Renal cortex interstitium (tissue), 11 donors: ENCODE measurements at regions not wholly inside any gene's neighbourhood (a gene's known extent, or its start where the extent isn't known, plus 50 kb on each side); places are given as distances from the start of the nearest gene placed in this dataset.
A peak's percentile ranks its signal among the peaks of the same experiment; 100 is the strongest.

Experiments
- DNase-seq, 11 donors: peaks; one replicate each; pipeline ENCODE4 v3.0.0-alpha.2; 2013; ENCODE audit warnings: low read depth in 9 of 11, low spot score in 4 of 11; ENCODE audit errors: extremely low read depth in 1 of 11

DNA sequence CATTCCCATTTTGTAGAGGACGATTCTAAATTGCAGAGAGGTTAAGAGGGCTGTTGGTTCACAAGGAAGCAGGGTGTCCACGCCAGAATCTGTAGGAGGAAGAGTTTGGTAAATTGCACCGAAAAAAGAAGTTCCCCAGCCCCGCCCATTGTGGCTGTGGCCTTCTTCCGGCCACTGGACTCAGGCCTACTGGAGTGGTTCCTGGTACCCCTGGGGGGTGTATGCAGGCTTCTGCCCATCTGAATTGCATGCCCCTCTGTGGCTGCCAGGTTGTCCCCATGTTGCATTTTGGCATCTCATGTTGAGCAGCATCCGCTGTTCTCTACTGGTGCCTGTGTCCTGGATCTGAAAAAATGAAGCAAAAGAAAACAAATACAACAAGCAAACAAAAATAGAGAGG is 234.2 kb downstream of the WDR11 start:
- no peak for DNase-seq

DNA sequence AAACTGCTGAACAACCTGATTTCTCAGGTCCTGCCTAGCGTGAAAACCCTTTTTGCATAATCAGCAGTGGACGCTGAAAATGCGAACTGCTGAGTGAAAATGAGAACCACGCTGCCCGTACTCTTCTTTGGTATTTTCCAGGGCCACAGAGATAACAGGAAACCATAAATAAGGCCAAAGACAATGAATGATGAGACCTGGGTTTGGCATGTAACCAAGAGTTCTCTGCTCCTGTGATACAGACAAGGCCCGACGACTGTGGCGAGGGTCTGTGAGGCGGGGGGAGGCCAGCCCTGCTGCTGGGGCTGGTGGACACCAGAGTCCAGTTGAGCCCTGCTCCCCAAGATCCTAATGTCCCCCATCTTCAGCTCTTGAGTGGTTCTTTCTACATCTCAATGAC is 236.0 kb downstream of the WDR11 start:
- DNase-seq = peak in 1 of 11 donors; percentile 51

DNA sequence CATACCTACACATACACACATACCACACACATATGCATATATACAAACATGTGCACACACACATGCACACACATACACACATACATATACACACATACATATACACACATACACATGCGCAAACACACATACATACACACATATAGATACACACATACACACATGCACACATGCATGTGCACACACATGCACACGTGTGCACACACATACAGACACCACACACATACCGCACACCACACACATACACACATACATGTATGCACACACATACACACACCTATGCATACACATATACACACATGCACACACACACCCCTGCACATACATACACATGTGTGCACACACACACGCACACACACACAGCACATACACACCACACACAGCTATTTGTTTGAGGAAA is 236.5 kb downstream of the WDR11 start:
- no peak for DNase-seq

DNA sequence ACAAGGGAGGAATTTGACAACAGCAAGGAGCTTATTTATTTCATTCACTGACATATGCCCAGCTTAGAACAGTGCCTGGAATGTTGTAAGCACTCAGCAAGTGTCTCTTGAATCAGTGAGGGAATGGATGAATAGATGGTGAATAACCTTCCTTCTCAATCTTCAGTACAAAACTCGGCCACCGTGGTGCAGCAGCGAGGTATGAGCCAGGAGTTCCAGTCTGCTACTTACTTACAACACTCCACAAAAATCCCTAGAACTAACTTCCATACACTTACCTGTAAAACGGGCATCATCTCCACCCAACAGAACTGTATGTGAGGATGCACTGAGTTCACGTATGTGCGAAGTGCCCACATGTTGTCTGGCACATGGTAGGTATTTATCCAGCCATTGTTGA is 237.4 kb downstream of the WDR11 start:
- no peak for DNase-seq

DNA sequence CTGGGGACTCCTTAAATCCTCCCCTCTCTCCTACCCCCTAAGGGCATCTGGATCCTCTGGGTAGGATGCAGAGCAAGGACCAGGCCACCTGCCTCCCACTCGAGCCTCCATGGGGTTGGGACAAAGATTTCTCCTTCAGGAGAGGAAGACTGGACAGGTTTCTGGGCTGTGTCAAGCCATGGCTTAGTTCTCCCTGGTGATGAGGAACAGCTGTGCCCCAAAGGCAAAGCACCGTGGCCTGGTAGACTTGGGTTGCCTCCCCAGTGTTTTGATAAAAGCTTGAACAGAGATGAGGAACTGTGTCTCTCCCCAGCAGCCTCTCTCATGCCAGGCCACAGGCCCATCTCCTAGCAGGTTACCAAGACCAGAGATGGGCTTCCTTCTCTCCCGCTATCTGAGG is 238.3 kb downstream of the WDR11 start:
- no peak for DNase-seq

DNA sequence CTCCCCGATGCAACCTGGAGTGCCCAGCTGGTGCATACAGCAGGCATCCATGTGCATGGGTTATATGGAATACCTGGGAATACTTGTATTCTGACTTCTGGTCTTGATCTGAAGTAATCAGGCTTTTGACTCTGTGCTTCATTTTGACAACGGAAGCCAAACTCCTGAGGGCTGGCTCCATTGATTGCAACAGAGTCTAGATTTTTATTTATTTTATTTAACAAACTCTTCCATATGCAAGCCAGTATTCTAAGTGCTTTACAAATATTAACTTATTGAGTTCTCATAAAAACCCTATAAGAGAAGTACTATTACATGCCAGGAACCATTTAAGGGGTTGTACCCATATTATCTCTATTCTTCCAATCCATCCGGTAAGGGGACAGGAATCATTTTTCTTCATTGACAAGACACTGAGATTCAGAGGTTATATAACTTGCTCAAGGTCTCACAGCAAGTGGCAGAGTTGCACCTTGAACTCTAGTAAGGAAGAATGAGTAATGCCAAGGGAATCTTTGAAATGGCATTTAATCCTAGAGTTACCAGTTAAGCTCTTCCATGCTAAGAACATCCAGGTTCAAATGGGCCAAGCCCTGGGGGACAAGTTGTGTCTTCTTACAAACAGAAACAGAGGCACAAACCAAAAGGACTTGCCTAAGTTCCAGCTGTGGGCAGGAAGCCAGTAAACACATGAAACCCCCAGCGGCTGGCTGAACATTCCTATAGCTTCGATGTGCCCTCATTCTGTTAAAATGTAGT is 241.0 kb downstream of the WDR11 start:
- DNase-seq = no peak

DNA sequence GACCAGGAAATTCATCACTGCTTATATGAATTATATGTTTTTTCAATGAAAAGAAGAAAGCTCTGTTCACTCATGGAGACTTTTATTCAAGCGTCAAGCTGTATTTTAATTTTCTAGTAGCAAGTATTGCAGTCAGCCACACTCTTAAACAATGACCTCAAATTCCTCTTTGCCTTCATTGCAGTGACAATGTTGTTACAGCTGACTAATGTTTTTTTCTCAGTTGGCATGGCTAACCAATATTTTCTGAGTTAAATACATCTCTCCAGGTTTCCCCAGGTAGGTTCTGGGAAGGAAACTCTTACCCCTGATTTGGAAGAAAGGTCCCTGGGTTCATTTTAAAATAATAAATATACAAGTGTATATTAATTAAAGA is 241.5 kb downstream of the WDR11 start:
- DNase-seq = no peak

DNA sequence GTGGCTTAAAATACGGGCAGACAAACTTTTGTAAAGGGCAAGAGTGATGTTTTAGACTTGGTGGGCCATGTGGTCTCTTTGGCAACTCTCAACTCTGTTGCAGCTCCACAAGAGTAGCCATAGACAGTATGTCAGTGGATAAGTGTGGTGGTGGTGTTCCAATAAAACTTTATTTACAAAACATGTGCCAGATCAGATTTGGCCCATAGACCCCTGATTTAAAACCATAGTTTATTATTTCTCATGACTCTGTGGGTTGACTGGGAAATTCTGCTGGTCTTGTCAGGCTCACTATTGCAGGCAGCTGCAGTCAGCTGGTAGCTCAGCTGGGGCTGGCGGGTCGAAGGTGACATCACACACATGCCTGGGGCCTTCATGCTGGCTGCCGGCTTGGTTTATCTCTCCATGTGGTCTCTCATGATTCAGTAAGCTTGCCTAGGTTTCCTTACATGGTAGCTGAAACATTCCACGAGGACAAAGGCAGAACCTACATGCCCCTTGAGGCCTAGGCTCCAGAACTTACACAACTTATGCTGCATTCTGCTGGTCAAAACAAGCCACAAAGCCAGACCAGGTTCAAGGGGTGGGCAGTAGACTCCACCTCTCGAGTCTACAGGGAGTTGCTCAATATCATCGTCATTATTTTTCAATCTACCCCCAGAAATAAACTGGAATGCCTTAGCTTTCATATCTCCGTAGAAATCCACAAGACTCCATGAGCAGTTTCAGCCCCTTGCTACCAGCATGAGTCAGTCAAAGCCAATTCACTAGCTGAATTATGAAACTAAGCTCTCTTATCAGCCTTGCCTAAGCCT is 245.7 kb downstream of the WDR11 start:
- DNase-seq = no peak

DNA sequence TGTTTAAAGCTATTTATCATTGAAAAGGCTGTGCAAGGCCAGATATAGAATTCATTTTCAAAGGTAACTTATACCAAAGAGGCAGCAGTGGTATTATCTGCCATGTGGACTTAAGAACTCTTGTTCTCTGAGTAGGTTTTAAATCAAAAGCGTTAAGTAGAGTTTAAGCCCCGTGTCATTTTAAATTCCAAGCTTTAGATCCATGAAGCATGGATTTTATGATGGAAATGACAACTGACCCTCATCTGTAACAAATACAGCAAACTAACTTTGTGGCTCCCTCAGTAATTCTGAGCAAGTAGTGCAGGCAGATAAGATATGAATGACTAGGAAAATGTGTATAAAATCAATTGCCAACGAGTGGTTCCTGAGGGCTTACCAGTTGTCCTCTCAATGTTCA is 247.0 kb downstream of the WDR11 start:
- no peak for DNase-seq

DNA sequence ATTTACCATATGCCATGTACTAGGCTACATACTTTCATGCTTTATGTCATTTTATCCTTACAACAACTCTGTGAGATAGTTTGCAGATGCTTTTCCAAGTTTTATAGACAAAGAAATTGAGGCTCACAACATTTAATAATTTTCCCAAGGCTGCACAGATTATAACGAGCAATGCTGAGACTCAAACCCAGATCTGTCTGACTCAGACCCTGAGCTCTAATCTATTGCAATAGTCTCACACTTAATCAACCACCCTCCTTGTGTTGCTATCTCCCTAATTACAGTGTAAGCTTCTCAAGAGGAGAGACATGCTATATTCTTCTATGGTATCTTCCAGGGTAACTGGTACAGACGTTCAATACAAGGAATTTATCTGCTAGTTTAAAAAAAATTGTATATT is 247.6 kb downstream of the WDR11 start:
- no peak for DNase-seq

DNA sequence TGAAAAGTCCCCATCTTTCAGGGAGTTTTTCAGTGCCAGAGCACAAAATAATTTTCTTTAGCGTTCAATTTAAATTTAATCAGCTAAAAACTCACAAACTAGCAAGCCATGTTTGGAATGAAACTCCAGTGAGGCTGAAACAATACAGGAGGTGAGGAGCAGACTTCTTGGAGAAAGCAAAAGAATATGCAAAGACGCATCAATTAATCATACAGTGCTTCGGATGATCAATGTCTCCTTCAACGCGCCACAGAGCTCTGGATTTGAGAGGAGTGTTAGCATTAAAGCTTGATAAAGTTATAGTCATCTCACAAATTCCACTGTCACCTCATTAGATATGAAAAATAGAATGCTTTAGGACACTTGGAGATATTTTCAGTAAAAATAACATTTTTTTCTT is 248.0 kb downstream of the WDR11 start:
- no peak for DNase-seq

DNA sequence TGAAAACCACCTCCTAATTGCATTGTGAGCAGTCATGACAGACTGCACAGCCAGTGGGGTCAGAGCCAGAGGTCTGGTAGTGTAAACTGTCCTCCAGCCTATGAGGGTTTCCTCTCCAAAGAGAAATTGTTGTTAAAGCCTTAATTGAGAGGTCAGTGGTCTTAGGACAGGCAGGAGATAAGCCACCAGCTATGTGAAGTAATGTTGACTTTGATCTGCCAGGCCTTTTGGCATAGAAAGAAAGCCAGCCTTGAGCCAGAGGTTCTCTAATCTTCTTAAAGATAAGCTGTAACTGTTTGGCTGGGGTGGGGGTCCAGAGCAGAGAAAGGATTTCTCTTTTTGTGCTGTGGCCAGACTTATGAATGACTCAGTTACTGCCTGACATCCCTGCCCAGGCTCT is 248.4 kb downstream of the WDR11 start:
- no peak for DNase-seq

DNA sequence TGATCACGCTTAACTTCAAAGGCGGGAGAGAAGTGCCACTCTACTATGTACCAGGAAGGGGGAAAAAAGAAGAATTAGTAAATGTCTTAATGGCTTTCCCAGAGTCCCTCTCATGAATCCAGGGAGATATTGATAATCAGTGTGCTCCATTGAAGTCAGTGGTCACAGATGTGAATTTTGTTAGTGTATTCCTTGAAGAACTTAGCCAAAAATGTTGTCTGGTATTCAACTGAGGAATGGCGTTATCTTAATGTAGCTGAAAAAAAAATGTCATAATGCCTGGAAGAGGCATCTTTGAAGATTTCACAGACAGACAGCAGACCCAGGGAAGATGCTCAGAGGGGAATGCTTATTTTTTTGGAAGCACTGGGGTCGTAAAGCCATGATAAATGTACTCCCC is 250.4 kb downstream of the WDR11 start:
- DNase-seq = no peak

DNA sequence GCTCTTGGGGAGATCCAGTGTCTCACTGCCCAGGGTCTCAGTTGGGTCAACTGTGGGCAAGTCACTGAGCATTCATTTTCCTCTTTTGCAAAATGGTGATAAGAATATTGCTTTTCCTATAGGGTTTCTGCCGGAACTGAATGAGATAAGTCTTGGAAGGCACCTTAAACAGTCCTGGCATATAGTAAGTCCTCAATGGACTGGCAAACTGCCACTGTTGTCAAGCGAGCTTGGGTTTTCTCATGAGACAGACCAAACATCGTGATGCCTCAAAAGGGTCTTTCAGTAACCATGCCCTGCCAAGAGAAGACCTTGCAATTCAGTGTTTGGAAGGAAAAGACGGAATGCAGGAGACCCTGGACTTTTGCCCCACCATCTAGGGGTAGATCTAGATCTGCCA is 251.5 kb downstream of the WDR11 start:
- no peak for DNase-seq

DNA sequence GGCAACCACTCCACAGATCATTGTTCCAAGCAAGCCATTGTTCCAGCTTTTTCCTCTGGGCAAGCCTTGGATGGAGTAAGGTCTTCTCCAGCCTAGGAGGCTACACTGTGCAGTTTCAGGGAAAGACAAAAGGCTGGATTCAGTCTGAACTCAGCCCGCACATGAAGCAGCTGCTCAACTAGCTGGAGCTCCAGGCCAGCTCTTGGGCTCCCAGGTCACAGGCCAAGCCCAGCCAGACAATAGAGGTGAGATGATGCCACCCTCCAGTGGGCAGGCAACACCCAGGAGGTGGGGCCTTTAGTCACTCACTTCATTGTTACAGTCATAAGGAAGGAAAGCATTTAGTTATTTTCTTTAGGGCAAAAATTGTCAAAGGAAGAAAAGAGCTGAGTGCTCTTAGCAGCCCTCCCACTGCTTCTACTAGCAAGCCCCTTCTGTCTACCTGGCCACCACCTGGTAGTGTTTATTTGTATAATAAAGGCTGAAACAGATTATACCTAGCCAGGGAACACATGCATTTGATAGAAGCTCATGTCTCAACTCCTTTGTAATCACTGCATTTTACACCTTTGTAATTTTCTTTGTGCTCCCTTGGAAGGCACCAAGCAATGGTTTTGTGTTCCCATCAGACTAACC is 253.4 kb downstream of the WDR11 start:
- DNase-seq = no peak

DNA sequence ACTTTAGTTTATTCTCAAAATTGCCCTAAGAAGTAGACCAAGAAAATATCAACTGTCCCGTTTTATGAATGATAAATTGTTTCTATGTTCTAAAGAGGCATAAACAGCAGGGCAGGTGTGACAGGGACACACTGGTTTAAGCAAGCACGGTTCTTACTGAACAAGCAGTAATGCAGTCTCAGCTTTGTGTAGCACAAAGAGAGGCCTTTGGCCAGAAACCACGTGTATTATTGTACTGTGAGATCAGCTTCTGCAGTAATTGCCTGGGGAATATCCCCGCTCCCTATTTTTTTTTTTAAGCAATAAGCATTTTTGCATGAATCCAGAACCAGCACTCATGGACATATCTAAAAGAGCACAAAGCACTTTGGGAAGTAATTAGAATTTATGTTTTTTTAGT is 255.4 kb downstream of the WDR11 start:
- no peak for DNase-seq

DNA sequence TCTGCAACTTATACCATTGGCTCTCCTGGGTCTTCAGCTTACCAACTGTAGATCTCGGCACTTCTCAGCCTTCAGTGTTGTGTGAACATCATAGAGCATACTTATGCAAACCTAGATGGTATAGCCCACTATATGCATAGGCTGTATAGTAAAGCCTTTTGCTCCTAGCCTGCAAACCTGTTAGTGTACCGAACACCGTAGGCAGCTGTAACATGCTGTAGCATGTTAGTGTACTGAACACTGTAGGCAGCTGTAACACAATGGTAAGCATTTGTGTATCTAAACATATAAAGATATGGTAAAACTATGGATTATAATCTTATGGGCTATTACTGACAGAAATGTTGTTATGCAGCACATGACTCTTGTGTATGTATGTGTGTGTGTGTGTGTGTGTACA is 256.9 kb downstream of the WDR11 start:
- no peak for DNase-seq

DNA sequence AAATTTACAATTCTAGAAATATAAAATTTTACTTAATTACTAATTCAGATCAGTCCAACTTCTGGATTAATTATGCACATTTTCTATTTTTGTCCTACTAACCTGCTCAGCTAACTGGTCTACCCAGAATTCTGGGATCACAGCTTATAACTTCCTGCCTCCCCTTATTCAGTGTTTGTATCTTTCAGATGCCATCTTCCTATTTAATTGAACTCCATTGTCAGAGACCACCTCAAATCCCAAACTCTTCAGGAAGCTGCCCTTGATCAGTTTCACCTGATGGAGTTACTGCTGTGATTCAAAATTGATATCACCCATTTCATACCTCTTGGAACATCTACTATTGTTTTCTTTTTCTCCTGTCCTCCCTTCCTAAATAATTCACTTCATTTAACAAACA is 259.2 kb downstream of the WDR11 start:
- DNase-seq = no peak

DNA sequence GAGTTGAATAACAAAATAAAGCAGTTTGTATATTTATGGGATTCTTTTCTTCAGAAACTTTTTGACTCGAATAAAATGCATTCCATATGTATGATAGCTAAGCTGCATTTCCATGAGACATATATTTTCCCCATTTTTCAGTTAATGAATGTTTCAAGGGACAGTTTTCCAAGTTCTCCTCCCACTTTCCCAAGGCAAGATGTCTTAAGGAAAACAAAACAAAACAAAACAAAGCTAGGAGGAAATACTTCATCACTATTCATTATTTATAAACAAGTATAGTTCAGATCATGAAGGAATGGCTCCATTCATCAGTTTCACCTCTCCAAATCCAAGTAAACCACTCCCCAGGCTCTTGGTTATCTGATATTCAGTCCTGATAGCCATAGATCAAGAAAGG is 261.0 kb downstream of the WDR11 start:
- DNase-seq = peak in 1 of 11 donors; percentile 29
